HEK293 (cell line): ENCODE measurements at regions not wholly inside any gene's neighbourhood (a gene's known extent, or its start where the extent isn't known, plus 50 kb on each side); places are given as distances from the start of the nearest gene placed in this dataset.

Experiments
- CTCF ChIA-PET: fragments of 350-600 bp; formaldehyde crosslinking; extraction: SDS; loops from one replicate; lab custom pipeline; 2021; ENCODE audit warnings: antibody characterized with exemption; lab: Yijun Ruan, JAX
- POLR2A ChIA-PET: fragments of 300-600 bp; formaldehyde crosslinking; extraction: SDS; loops from one replicate; lab custom pipeline; 2020; ENCODE audit warnings: antibody characterized with exemption, inconsistent platforms; lab: Yijun Ruan, JAX
- H3K27ac ChIP-seq: fragments of 200-500 bp; sonication (Bioruptor generic); 2 replicates; pipeline ENCODE4 v1.5.1; 2014; ENCODE audit warnings: low read depth, low read length, control low read depth, inconsistent platforms; ENCODE audit errors: extremely low read depth
- H3K36me3 ChIP-seq, 2 experiments: fragments of 200-500 bp in 1 of 2; sonication (Bioruptor generic) in 1 of 2; 1 replicate in 1 of 2; 2 replicates in 1 of 2; pipeline ENCODE4 v1.5.1; 2014 to 2017; ENCODE audit warnings: inconsistent platforms in 2 of 2, low read length in 2 of 2; ENCODE audit not compliant: control insufficient read depth in 2 of 2, insufficient read depth in 1 of 2
- H3K4me1 ChIP-seq: fragments of 200-500 bp; sonication (Bioruptor generic); 2 replicates; pipeline ENCODE4 v1.5.1; 2014; ENCODE audit warnings: mild to moderate bottlenecking, low read length, inconsistent platforms; ENCODE audit not compliant: control insufficient read depth, insufficient read depth
- H3K4me3 ChIP-seq: 2 replicates; pipeline ENCODE4 v1.5.1; 2011; ENCODE audit warnings: low read depth, mild to moderate bottlenecking, control low read depth, low read length, moderate library complexity
- H3K9me3 ChIP-seq: fragments of 200-500 bp; sonication (Bioruptor generic); 2 replicates; pipeline ENCODE4 v1.5.1; 2014; ENCODE audit warnings: low read depth, low read length, inconsistent platforms; ENCODE audit not compliant: control insufficient read depth, insufficient read depth
- ATF2 ChIP-seq: fragments of 450-650 bp; formaldehyde crosslinking; IDR thresholded peaks from 2 replicates; pipeline ENCODE4 v1.5.1; 2016; ENCODE audit warnings: missing biosample characterization, missing genetic modification characterization, low read depth
- CTCF ChIP-seq: fragments of 450-650 bp; formaldehyde crosslinking; IDR thresholded peaks from 2 replicates; pipeline ENCODE4 v1.5.1; 2016; ENCODE audit warnings: missing biosample characterization, missing genetic modification characterization
- PRDM1 ChIP-seq: fragments of 450-650 bp; formaldehyde crosslinking; IDR thresholded peaks from 2 replicates; pipeline ENCODE4; 2016; ENCODE audit warnings: missing biosample characterization, missing genetic modification characterization
- REPIN1 ChIP-seq: fragments of 450-650 bp; formaldehyde crosslinking; IDR thresholded peaks from 2 replicates; pipeline ENCODE4 v1.5.1; 2017; ENCODE audit warnings: missing biosample characterization, missing genetic modification characterization, low read depth
- SALL2 ChIP-seq: fragments of 450-650 bp; formaldehyde crosslinking; IDR thresholded peaks from 2 replicates; pipeline ENCODE4 v1.5.0; 2017; ENCODE audit warnings: missing biosample characterization, mild to moderate bottlenecking, missing genetic modification characterization, borderline replicate concordance
- SP2 ChIP-seq: fragments of 450-650 bp; formaldehyde crosslinking; IDR thresholded peaks from 2 replicates; pipeline ENCODE4 v1.5.1; 2016; ENCODE audit warnings: missing biosample characterization, missing genetic modification characterization
- WT1 ChIP-seq: fragments of 450-650 bp; formaldehyde crosslinking; IDR thresholded peaks from 2 replicates; pipeline ENCODE4 v1.5.1; 2016; ENCODE audit warnings: missing biosample characterization, missing genetic modification characterization
- ZBTB17 ChIP-seq: fragments of 450-650 bp; formaldehyde crosslinking; IDR thresholded peaks from 2 replicates; pipeline ENCODE4 v1.5.1; 2016; ENCODE audit warnings: missing biosample characterization, missing genetic modification characterization
- ZBTB20 ChIP-seq: fragments of 450-650 bp; formaldehyde crosslinking; IDR thresholded peaks from 2 replicates; pipeline ENCODE4 v1.5.1; 2016; ENCODE audit warnings: missing biosample characterization, missing genetic modification characterization
- ZNF121 ChIP-seq: fragments of 450-650 bp; formaldehyde crosslinking; IDR thresholded peaks from 2 replicates; pipeline ENCODE4 v1.5.1; 2016; ENCODE audit warnings: missing biosample characterization, missing genetic modification characterization
- ZNF184 ChIP-seq: fragments of 450-650 bp; IDR thresholded peaks from 2 replicates; pipeline ENCODE4 v1.5.1; 2018; ENCODE audit warnings: missing biosample characterization, mild to moderate bottlenecking, missing genetic modification characterization
- ZNF23 ChIP-seq: fragments of 450-650 bp; formaldehyde crosslinking; IDR thresholded peaks from 2 replicates; pipeline ENCODE4 v1.5.1; 2016; ENCODE audit warnings: missing biosample characterization, missing genetic modification characterization, borderline replicate concordance
- ZNF24 ChIP-seq: fragments of 450-650 bp; formaldehyde crosslinking; IDR thresholded peaks from 2 replicates; pipeline ENCODE4 v1.5.1; 2016; ENCODE audit warnings: missing biosample characterization, missing genetic modification characterization
- ZNF266 ChIP-seq: fragments of 450-650 bp; formaldehyde crosslinking; IDR thresholded peaks from 2 replicates; pipeline ENCODE4 v1.5.1; 2016; ENCODE audit warnings: missing biosample characterization, missing genetic modification characterization, low read depth
- ZNF324 ChIP-seq: fragments of 450-650 bp; formaldehyde crosslinking; IDR thresholded peaks from 2 replicates; pipeline ENCODE4 v1.5.1; 2016; ENCODE audit warnings: missing biosample characterization, missing genetic modification characterization
- ZNF362 ChIP-seq: fragments of 450-650 bp; formaldehyde crosslinking; IDR thresholded peaks from 2 replicates; pipeline ENCODE4 v1.5.1; 2016; ENCODE audit warnings: missing biosample characterization, missing genetic modification characterization
- ZNF366 ChIP-seq: fragments of 450-650 bp; formaldehyde crosslinking; conservative IDR thresholded peaks from 2 replicates; pipeline ENCODE4 v1.5.1; 2016; ENCODE audit warnings: missing biosample characterization, missing genetic modification characterization
- ZNF37A ChIP-seq: fragments of 450-650 bp; IDR thresholded peaks from 2 replicates; pipeline ENCODE4 v1.5.1; 2018; ENCODE audit warnings: missing biosample characterization, missing genetic modification characterization
- ZNF558 ChIP-seq: fragments of 450-650 bp; formaldehyde crosslinking; IDR thresholded peaks from 2 replicates; pipeline ENCODE4 v1.5.1; 2016; ENCODE audit warnings: missing biosample characterization, missing genetic modification characterization
- ZNF629 ChIP-seq: fragments of 450-650 bp; formaldehyde crosslinking; IDR thresholded peaks from 2 replicates; pipeline ENCODE4 v1.5.1; 2017; ENCODE audit warnings: missing biosample characterization, missing genetic modification characterization
- ZNF664 ChIP-seq: fragments of 450-650 bp; formaldehyde crosslinking; IDR thresholded peaks from 2 replicates; pipeline ENCODE4 v1.5.1; 2016; ENCODE audit warnings: missing biosample characterization, missing genetic modification characterization
- ZNF76 ChIP-seq: fragments of 450-650 bp; formaldehyde crosslinking; IDR thresholded peaks from 2 replicates; pipeline ENCODE4; 2016; ENCODE audit warnings: low read depth, missing biosample characterization, missing genetic modification characterization, borderline replicate concordance
- ZNF776 ChIP-seq: fragments of 450-650 bp; formaldehyde crosslinking; IDR thresholded peaks from 2 replicates; pipeline ENCODE4 v1.5.0; 2017; ENCODE audit warnings: missing biosample characterization, missing genetic modification characterization, borderline replicate concordance
- ZNF830 ChIP-seq: fragments of 450-650 bp; IDR thresholded peaks from 2 replicates; pipeline ENCODE4 v1.5.0; 2018; ENCODE audit warnings: missing biosample characterization, missing genetic modification characterization, low read depth, mild to moderate bottlenecking, moderate library complexity
- TF ChIP-seq, protein P1 (sequence below): fragments of 450-650 bp; formaldehyde crosslinking; conservative IDR thresholded peaks from 2 replicates; pipeline ENCODE4 v1.5.1; 2016; ENCODE audit warnings: low read depth, missing biosample characterization, missing genetic modification characterization

GRCh38 chr16:73202161-73202729 lies 154.3 kb upstream of the ZFHX3 start (continued):
- TF ChIP-seq ATF2 (tag by site-specific recombination) (no peak), WT1 (tag by site-specific recombination) (no peak)

- no peak overlapping the region for H3K27ac ChIP-seq
- H3K36me3 ChIP-seq = no peaks in the 10 kb centered on the region
- no peaks in the 10 kb centered on the region for H3K9me3 ChIP-seq
- H3K4me1 ChIP-seq = no peaks in the 10 kb centered on the region
- TF ChIP-seq ZBTB20 (tag by site-specific recombination) (no peak), ZNF362 (tag by site-specific recombination) (no peak), ZNF776 (no peak), ZNF266 (tag by site-specific recombination) (no peak), ZNF629 (tag by site-specific recombination) (no peak), ZNF121 (no peak), CTCF (peak; percentile 23; the same call in 1 of the 2 replicates)
- TF ChIP-seq, protein P1, sequence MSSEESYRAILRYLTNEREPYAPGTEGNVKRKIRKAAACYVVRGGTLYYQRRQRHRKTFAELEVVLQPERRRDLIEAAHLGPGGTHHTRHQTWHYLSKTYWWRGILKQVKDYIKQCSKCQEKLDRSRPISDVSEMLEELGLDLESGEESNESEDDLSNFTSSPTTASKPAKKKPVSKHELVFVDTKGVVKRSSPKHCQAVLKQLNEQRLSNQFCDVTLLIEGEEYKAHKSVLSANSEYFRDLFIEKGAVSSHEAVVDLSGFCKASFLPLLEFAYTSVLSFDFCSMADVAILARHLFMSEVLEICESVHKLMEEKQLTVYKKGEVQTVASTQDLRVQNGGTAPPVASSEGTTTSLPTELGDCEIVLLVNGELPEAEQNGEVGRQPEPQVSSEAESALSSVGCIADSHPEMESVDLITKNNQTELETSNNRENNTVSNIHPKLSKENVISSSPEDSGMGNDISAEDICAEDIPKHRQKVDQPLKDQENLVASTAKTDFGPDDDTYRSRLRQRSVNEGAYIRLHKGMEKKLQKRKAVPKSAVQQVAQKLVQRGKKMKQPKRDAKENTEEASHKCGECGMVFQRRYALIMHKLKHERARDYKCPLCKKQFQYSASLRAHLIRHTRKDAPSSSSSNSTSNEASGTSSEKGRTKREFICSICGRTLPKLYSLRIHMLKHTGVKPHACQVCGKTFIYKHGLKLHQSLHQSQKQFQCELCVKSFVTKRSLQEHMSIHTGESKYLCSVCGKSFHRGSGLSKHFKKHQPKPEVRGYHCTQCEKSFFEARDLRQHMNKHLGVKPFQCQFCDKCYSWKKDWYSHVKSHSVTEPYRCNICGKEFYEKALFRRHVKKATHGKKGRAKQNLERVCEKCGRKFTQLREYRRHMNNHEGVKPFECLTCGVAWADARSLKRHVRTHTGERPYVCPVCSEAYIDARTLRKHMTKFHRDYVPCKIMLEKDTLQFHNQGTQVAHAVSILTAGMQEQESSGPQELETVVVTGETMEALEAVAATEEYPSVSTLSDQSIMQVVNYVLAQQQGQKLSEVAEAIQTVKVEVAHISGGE (tag by site-specific recombination) = no peak
- CTCF ChIA-PET = interaction anchor here (0.6 to 1.2 kb wide), 2 partner anchors 9 to 367 kb away, joined by 3 read pairs; no protein-coding TSS in a partner anchor
- H3K4me3 ChIP-seq = no peak overlapping the region
- POLR2A ChIA-PET = no interaction called here
Observed at GRCh38 chr16:73199214-73199613, 151.3 kb upstream of the ZFHX3 start.

DNA sequence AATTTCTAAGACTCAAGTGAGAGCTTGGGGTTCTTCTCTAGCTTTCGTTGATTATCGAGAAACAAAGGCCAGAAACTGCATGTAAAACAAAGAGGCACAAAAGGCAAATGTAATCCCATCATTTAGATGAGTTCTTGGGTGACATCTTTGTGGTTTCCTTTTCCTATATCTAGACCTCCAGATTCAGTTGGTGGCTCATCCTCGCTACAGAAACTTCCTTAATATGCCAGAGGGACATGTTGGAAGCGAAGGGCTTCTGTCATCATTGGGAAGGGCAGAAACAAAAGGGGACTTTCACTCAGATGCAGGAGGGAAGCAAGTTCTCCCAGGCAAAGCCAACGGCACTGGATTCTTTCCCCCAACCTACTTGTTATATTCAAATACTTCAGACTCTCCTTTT lies 150.6 kb upstream of the ZFHX3 start:
- Histone ChIP-seq H3K36me3 (no peaks in the 10 kb centered on the region), H3K9me3 (no peaks in the 10 kb centered on the region), H3K4me1 (no peaks in the 10 kb centered on the region), H3K4me3 (no peak overlapping the region), H3K27ac (no peak overlapping the region)
- POLR2A ChIA-PET = no interaction called here
- CTCF ChIA-PET = interaction anchor here (0.6 kb wide), 1 partner anchor 9 kb away, joined by 3 read pairs; no protein-coding TSS in a partner anchor
- no peak for TF ChIP-seq ZNF37A (tag by site-specific recombination)
- no peak for TF ChIP-seq REPIN1
- no peak for TF ChIP-seq ZNF366 (tag by site-specific recombination)
- TF ChIP-seq SP2 (tag by site-specific recombination) = no peak
- no peak for TF ChIP-seq ZBTB17 (tag by site-specific recombination)
- no peak for TF ChIP-seq ZNF24 (tag by site-specific recombination)
- TF ChIP-seq ZNF76 = no peak
- no peak for TF ChIP-seq ZNF23 (tag by site-specific recombination)
- no peak for TF ChIP-seq SALL2 (tag by site-specific recombination)
- TF ChIP-seq PRDM1 (tag by site-specific recombination) = no peak
- TF ChIP-seq ZNF664 (tag by site-specific recombination) = no peak
- no peak for TF ChIP-seq ZNF830 (tag by site-specific recombination)
- no peak for TF ChIP-seq CTCF
- TF ChIP-seq ZNF184 (tag by site-specific recombination) = no peak
- TF ChIP-seq ZNF324 (tag by site-specific recombination) = no peak
- TF ChIP-seq ZNF558 (tag by site-specific recombination) = no peak
